IMR-90 (cell line): ENCODE measurements at regions not wholly inside any gene's neighbourhood (a gene's known extent, or its start where the extent isn't known, plus 50 kb on each side); places are given as distances from the start of the nearest gene placed in this dataset.

ENCODE experiments used
- ATAC-seq: fragments of 200-7000 bp; cut with Tn5 transposase; 2 replicates; pipeline ENCODE4 v1.9.1; 2020; ENCODE audit warnings: low read depth, mild to moderate bottlenecking, moderate library complexity
- BruUV-seq: library from RNA; stranded (reverse); fragments of 400-500 nt; replicated peaks from 2 replicates; lab custom pipeline; 2021; lab: Mats Ljungman, UMichigan
- CTCF ChIA-PET: fragments of 300-600 bp; formaldehyde crosslinking; extraction: SDS; loops from one replicate; lab custom pipeline; 2021; ENCODE audit warnings: antibody characterized with exemption; lab: Yijun Ruan, JAX
- POLR2A ChIA-PET: fragments of 300-600 bp; sonication (Branson Sonifier 250); formaldehyde crosslinking; loops from one replicate; lab custom pipeline; 2022; ENCODE audit warnings: antibody characterized with exemption; ENCODE audit not compliant: unreplicated experiment; lab: Charles Lee
- DNase-seq: peaks from one replicate; pipeline ENCODE4 v3.0.0; 2013
- H2AFZ ChIP-seq: replicated peaks from 2 replicates; pipeline ENCODE3; 2013; ENCODE audit warnings: low read length, mild to moderate bottlenecking; ENCODE audit not compliant: poor library complexity
- H2AK5ac ChIP-seq: 2 replicates; pipeline ENCODE4 v1.6.1; 2013; ENCODE audit warnings: low read depth, low read length, inconsistent platforms
- H2AK9ac ChIP-seq: replicated peaks from 2 replicates; pipeline ENCODE3; 2013; ENCODE audit warnings: mild to moderate bottlenecking, low read depth, low read length, moderate library complexity; ENCODE audit not compliant: poor library complexity
- H2BK120ac ChIP-seq: 2 replicates; pipeline ENCODE4 v1.6.1; 2013; ENCODE audit warnings: low read depth, low read length, inconsistent platforms
- H2BK15ac ChIP-seq: 3 replicates; pipeline ENCODE4 v1.6.1; 2013; ENCODE audit warnings: low read depth, low read length, inconsistent platforms
- H2BK20ac ChIP-seq: 2 replicates; pipeline ENCODE4 v1.6.1; 2013; ENCODE audit warnings: low read depth, mild to moderate bottlenecking, inconsistent platforms, low read length, moderate library complexity
- H2BK5ac ChIP-seq: 2 replicates; pipeline ENCODE4 v1.6.1; 2013; ENCODE audit warnings: mild to moderate bottlenecking, low read depth, low read length, inconsistent platforms; ENCODE audit not compliant: poor library complexity, severe bottlenecking
- H3K14ac ChIP-seq: replicated peaks from 2 replicates; pipeline ENCODE4 v1.6.1; 2013; ENCODE audit warnings: low read depth, low read length, inconsistent platforms
- H3K18ac ChIP-seq: 2 replicates; pipeline ENCODE4 v1.6.1; 2013; ENCODE audit warnings: low read depth, low read length, control low read depth
- H3K23ac ChIP-seq: 2 replicates; pipeline ENCODE4 v1.6.1; 2013; ENCODE audit warnings: low read depth, low read length, inconsistent platforms
- H3K27ac ChIP-seq: 2 replicates; pipeline ENCODE4 v1.5.1; 2013; ENCODE audit warnings: mild to moderate bottlenecking, control low read depth, low read length; ENCODE audit not compliant: insufficient read depth
- H3K27me3 ChIP-seq: 2 replicates; pipeline ENCODE4 v1.6.1; 2013; ENCODE audit warnings: low read length; ENCODE audit not compliant: control insufficient read depth, insufficient read depth
- H3K36me3 ChIP-seq: 2 replicates; pipeline ENCODE4 v1.6.1; 2013; ENCODE audit warnings: low read length, mixed read lengths; ENCODE audit not compliant: control insufficient read depth, insufficient read depth
- H3K4ac ChIP-seq: 2 replicates; pipeline ENCODE4 v1.6.1; 2013; ENCODE audit warnings: low read depth, low read length, inconsistent platforms
- H3K4me1 ChIP-seq: 2 replicates; pipeline ENCODE4 v1.6.1; 2013; ENCODE audit warnings: low read length, mixed read lengths; ENCODE audit not compliant: control insufficient read depth, insufficient read depth
- H3K4me2 ChIP-seq: 2 replicates; pipeline ENCODE4 v1.6.1; 2013; ENCODE audit warnings: low read depth, mild to moderate bottlenecking, control low read depth, low read length, moderate library complexity
- H3K4me3 ChIP-seq: 2 replicates; pipeline ENCODE4 v1.5.1; 2013; ENCODE audit warnings: low read depth, mild to moderate bottlenecking, control low read depth, low read length, moderate library complexity; ENCODE audit not compliant: insufficient read depth
- H3K56ac ChIP-seq: 2 replicates; pipeline ENCODE4 v1.6.1; 2013; ENCODE audit warnings: low read length, inconsistent platforms; ENCODE audit not compliant: insufficient read depth; ENCODE audit errors: extremely low read depth
- H3K79me1 ChIP-seq, 2 experiments: 2 replicates each; pipeline ENCODE4 v1.6.1; 2013; ENCODE audit warnings: low read length in 2 of 2, inconsistent platforms in 1 of 2, low read depth in 1 of 2
- H3K9ac ChIP-seq: 2 replicates; pipeline ENCODE4 v1.6.1; 2013; ENCODE audit warnings: low read depth, low read length, control low read depth
- H3K9me1 ChIP-seq: 2 replicates; pipeline ENCODE4 v1.6.1; 2013; ENCODE audit warnings: low read length, inconsistent platforms; ENCODE audit not compliant: insufficient read depth
- H3K9me3 ChIP-seq: 2 replicates; pipeline ENCODE4 v1.6.1; 2013; ENCODE audit warnings: low read length; ENCODE audit not compliant: control insufficient read depth, insufficient read depth
- H4K20me1 ChIP-seq: 2 replicates; pipeline ENCODE4 v1.6.1; 2013; ENCODE audit warnings: low read length, inconsistent platforms; ENCODE audit not compliant: insufficient read depth
- H4K5ac ChIP-seq: 2 replicates; pipeline ENCODE4 v1.6.1; 2013; ENCODE audit warnings: mild to moderate bottlenecking, low read depth, low read length, control low read depth
- H4K8ac ChIP-seq, 2 experiments: 2 replicates each; pipeline ENCODE4 v1.6.1; 2013; ENCODE audit warnings: low read depth in 2 of 2, low read length in 2 of 2, control low read depth in 1 of 2, inconsistent platforms in 1 of 2
- H4K91ac ChIP-seq: 2 replicates; pipeline ENCODE4 v1.6.1; 2013; ENCODE audit warnings: low read depth, low read length, inconsistent platforms; ENCODE audit not compliant: insufficient read depth
- CEBPB ChIP-seq: IDR thresholded peaks from 2 replicates; pipeline ENCODE4 v1.6.1; 2012; ENCODE audit warnings: low read depth, low read length, improper control_type of control experiment
- CTCF ChIP-seq: conservative IDR thresholded peaks from 2 replicates; pipeline ENCODE4 v1.5.1; 2012; ENCODE audit warnings: mild to moderate bottlenecking, low read depth, low read length, improper control_type of control experiment
- NFE2L2 ChIP-seq: fragments of 150-350 bp; IDR thresholded peaks from 2 replicates; pipeline ENCODE4 v1.6.1; 2016; ENCODE audit warnings: low read depth, mild to moderate bottlenecking, low read length
- RCOR1 ChIP-seq: IDR thresholded peaks from 2 replicates; pipeline ENCODE4 v1.6.1; 2012; ENCODE audit warnings: mild to moderate bottlenecking, low read length, improper control_type of control experiment; ENCODE audit not compliant: insufficient replicate concordance
- WGBS, 2 experiments: methylation state at CpG; one replicate each; pipeline versions ENCODE4 v1.1.5 to v1.1.7; 2013; ENCODE audit warnings: missing lambda C conversion rate in 2 of 2; ENCODE audit not compliant: insufficient read length in 1 of 2; ENCODE audit errors: extremely low coverage in 2 of 2; 5-methylcytosine and 5-hydroxymethylcytosine counted together
- dilution Hi-C: fragments of 300-500 bp; cut with HindIII; formaldehyde crosslinking; loops from one replicate; pipeline ENCODE4 v1.14.3; 2018; ENCODE audit warnings: low sequenced_read_pairs; ENCODE audit not compliant: unreplicated experiment
- in situ Hi-C: fragments of 300-500 bp; cut with MboI; formaldehyde crosslinking; loops from 3 replicates; pipeline ENCODE4 v1.14.3; 2019; ENCODE audit warnings: low sequenced_read_pairs, inconsistent platforms, mixed read lengths
- intact Hi-C: fragments of 100-400 bp; cut with micrococcal nuclease; formaldehyde crosslinking; loops from 2 replicates; pipeline ENCODE4 v1.10.0; 2022

DNA sequence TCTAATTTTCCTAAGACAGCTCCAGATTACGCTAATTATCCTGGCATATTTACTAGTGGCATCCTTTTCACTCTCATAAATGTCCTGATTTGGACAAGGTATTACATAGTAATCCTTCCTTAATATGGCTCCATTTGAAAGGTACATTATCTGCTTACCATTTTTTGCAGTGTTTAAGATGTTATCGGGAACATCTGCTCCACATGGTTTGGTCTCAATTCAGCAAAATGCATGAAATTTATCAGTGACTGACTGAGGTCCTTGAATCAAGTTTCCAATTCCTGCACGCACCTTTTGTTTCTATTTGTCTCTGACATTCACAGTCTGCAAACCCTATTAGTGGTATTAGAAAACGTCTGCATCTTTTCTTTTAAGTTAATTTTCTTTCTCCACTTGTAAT is 384.1 kb upstream of the KIAA1217 start:
- Histone ChIP-seq H2AK5ac (no peak overlapping the region), H3K4me2 (no peak overlapping the region), H4K20me1 (no peaks in the 10 kb centered on the region), H3K23ac (no peak overlapping the region), H3K14ac (no peak overlapping the region), H4K5ac (no peak overlapping the region), H3K4me1 (no peaks in the 10 kb centered on the region), H2AFZ (no peak overlapping the region), H4K8ac (no peak overlapping the region), H2BK5ac (no peak overlapping the region), H3K4ac (no peak overlapping the region), H4K91ac (no peak overlapping the region), H2BK20ac (no peak overlapping the region), H3K79me1 (no peaks in the 10 kb centered on the region), H3K9me3 (peaks cover 15% of the 10 kb centered on the region), H3K27me3 (no peaks in the 10 kb centered on the region), H3K27ac (no peak overlapping the region), H3K56ac (no peak overlapping the region), H3K9me1 (no peaks in the 10 kb centered on the region), H3K36me3 (no peaks in the 10 kb centered on the region), H3K18ac (no peak overlapping the region), H3K9ac (no peak overlapping the region), H3K4me3 (no peak overlapping the region), H2AK9ac (no peak overlapping the region), H2BK120ac (no peak overlapping the region), H2BK15ac (no peak overlapping the region)
- intact Hi-C loops, result no loop called here
- ChIA-PET POLR2A (no interaction called here), CTCF (no interaction called here)
- BruUV-seq, result no TSS peak
- DNase-seq, result no peak
- no CpG with 5 or more reads among the region's 4 CpGs for WGBS, 2 experiments
- dilution Hi-C loops, result no loop called here
- ATAC-seq, result no peak
- in situ Hi-C loops, result no loop called here
- no peak for TF ChIP-seq NFE2L2
- no peak for TF ChIP-seq CTCF
- no peak for TF ChIP-seq RCOR1
- TF ChIP-seq CEBPB, result no peak
